NCI-H69 (cell line): ENCODE measurements at regions not wholly inside any gene's neighbourhood (a gene's known extent, or its start where the extent isn't known, plus 50 kb on each side); places are given as distances from the start of the nearest gene placed in this dataset.
A peak's percentile ranks its signal among the peaks of the same experiment; 100 is the strongest.

ENCODE experiments used
- DNase-seq: peaks from one replicate; lab custom pipeline; 2025; lab: John Stamatoyannopoulos, UW

- no peak for DNase-seq
Observed at GRCh38 chr10:3723766-3724165, 61.2 kb downstream of the KLF6 start.

- no peak for DNase-seq
Observed at GRCh38 chr10:3720228-3721019, 64.6 kb downstream of the KLF6 start.

- DNase-seq = no peak
Observed at GRCh38 chr10:3719024-3719843, 65.8 kb downstream of the KLF6 start.

- DNase-seq = no peak
Observed at GRCh38 chr10:3716093-3716492, 68.9 kb downstream of the KLF6 start.

GRCh38 chr10:3714967-3715366, 70.0 kb downstream of the KLF6 start:
- DNase-seq = no peak

- DNase-seq = no peak
Observed at GRCh38 chr10:3714531-3714930, 70.5 kb downstream of the KLF6 start.

- no peak for DNase-seq
Observed at GRCh38 chr10:3712707-3713106, 72.3 kb downstream of the KLF6 start.

GRCh38 chr10:3711918-3712317, 73.1 kb downstream of the KLF6 start:
- no peak for DNase-seq

GRCh38 chr10:3710764-3711163, 74.2 kb downstream of the KLF6 start:
- no peak for DNase-seq

- no peak for DNase-seq
Observed at GRCh38 chr10:3709456-3710060, 75.5 kb downstream of the KLF6 start.

- DNase-seq = no peak
Observed at GRCh38 chr10:3708852-3709251, 76.2 kb downstream of the KLF6 start.

GRCh38 chr10:3704565-3705325, 80.3 kb downstream of the KLF6 start:
- DNase-seq = peak; percentile 32

- DNase-seq = peak; percentile 45
Observed at GRCh38 chr10:3702569-3702968, 82.4 kb downstream of the KLF6 start.

GRCh38 chr10:3702056-3702546, 82.9 kb downstream of the KLF6 start:
- no peak for DNase-seq

- no peak for DNase-seq
Observed at GRCh38 chr10:3701491-3701890, 83.5 kb downstream of the KLF6 start.

- no peak for DNase-seq
Observed at GRCh38 chr10:3700531-3701076, 84.4 kb downstream of the KLF6 start.

GRCh38 chr10:3699916-3700315, 85.1 kb downstream of the KLF6 start:
- DNase-seq = no peak

GRCh38 chr10:3698312-3698711, 86.7 kb downstream of the KLF6 start:
- no peak for DNase-seq

- no peak for DNase-seq
Observed at GRCh38 chr10:3693698-3694080, 91.3 kb downstream of the KLF6 start.

- no peak for DNase-seq
Observed at GRCh38 chr10:3693022-3693697, 91.8 kb downstream of the KLF6 start.

- no peak for DNase-seq
Observed at GRCh38 chr10:3692387-3692999, 92.5 kb downstream of the KLF6 start.
